ENCODE measurements at regions not wholly inside any gene's neighbourhood (a gene's known extent, or its start where the extent isn't known, plus 50 kb on each side); places are given as distances from the start of the nearest gene placed in this dataset.

DNA sequence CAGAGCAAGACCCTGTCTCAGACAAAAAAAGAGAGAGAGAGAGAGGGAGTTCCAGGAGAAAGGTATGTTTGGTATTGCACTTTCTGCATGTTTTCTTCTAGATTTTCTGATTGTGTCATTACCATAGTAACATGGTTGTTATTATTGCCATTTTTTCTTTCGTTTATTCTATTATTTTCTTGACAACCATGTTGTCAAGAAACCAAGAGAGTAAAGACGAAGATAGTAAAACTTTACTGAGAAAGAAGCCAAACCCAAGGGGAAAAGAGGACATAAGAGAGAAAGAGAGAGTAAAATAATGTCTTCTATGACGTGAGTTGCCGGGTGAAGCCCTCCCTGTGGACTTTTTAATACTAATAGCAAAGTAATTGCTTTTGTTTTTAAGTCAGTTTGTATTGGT, 1186.0 kb upstream of the SEL1L start:
- POLR2A ChIA-PET, result no interaction called here

DNA sequence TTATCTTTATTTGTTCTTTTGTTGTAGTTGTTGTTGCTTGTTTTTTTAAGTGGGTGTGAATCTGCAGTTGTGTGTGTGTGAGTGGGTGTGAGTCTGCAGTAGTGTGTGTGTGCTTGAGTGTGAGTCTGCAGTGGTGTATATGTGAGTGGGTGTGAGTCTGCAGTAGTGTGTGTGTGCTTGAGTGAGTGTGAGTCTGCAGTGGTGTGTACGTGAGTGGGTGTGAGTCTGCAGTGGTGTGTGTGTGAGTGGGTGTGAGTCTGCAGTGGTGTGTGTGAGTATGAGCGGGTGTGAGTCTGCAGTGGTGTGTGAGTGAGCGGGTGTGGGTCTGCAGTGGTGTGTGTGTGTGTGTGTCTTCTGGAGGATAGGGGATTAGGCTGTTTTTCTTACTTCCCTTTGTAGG, 1186.8 kb upstream of the SEL1L start:
- POLR2A ChIA-PET, result no interaction called here
- DNase-seq (ENCODE audit: low read depth, low spot score), result no peak
- Histone ChIP-seq H3K9me3 (ENCODE audit: control insufficient read depth, insufficient read depth, low read length) (peaks cover 5% of the 10 kb centered on the region; the same call in 1 of the 2 replicates), H3K27me3 (ENCODE audit: control insufficient read depth, insufficient read depth, low read length) (no peaks in the 10 kb centered on the region), H3K27ac (ENCODE audit: low read depth, low read length) (no peak overlapping the region), H3K4me3 (ENCODE audit: low read depth, low read length) (no peak overlapping the region)
- TF ChIP-seq, protein P1, sequence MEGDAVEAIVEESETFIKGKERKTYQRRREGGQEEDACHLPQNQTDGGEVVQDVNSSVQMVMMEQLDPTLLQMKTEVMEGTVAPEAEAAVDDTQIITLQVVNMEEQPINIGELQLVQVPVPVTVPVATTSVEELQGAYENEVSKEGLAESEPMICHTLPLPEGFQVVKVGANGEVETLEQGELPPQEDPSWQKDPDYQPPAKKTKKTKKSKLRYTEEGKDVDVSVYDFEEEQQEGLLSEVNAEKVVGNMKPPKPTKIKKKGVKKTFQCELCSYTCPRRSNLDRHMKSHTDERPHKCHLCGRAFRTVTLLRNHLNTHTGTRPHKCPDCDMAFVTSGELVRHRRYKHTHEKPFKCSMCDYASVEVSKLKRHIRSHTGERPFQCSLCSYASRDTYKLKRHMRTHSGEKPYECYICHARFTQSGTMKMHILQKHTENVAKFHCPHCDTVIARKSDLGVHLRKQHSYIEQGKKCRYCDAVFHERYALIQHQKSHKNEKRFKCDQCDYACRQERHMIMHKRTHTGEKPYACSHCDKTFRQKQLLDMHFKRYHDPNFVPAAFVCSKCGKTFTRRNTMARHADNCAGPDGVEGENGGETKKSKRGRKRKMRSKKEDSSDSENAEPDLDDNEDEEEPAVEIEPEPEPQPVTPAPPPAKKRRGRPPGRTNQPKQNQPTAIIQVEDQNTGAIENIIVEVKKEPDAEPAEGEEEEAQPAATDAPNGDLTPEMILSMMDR (IDR thresholded peaks at IDR 0.05; ENCODE audit: low read depth, low read length), result no peak
- CTCF ChIA-PET, result no interaction called here

More for the DNA sequence above, 1186.0 kb upstream of the SEL1L start:
- no peak overlapping the region for H3K4me3 ChIP-seq (ENCODE audit: low read depth, low read length)
- H3K27me3 ChIP-seq (ENCODE audit: control insufficient read depth, insufficient read depth, low read length), result no peaks in the 10 kb centered on the region
- H3K9me3 ChIP-seq (ENCODE audit: control insufficient read depth, insufficient read depth, low read length), result peaks cover under 1% of the 10 kb centered on the region; the same call in 1 of the 2 replicates
- TF ChIP-seq, protein P1 (IDR thresholded peaks at IDR 0.05; ENCODE audit: low read depth, low read length), result no peak
- no peak overlapping the region for H3K27ac ChIP-seq (ENCODE audit: low read depth, low read length)
- CTCF ChIA-PET, result no interaction called here
- DNase-seq (ENCODE audit: low read depth, low spot score), result no peak

DNA sequence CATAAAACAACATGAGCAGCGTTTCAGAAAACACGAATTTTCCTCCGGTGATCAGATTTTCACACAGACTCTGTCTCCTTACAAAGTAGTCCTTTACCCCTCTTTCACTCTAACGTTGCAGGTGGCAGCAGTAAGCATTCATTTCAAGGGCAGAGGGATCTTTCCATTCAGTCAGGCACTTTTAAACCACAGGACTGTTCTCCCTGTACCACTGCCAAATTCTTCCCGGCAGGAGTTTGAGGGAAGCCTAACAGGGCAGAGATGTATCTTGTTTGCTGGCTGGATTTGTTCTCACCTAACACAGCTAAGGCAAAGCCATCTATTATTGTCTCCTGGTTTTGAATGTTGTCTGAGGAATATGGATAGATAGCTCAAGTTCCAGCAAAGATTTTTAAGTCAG, 1187.3 kb upstream of the SEL1L start:
- no peak overlapping the region for H3K4me3 ChIP-seq (ENCODE audit: low read depth, low read length)
- POLR2A ChIA-PET, result no interaction called here
- CTCF ChIA-PET, result no interaction called here
- H3K27ac ChIP-seq (ENCODE audit: low read depth, low read length), result no peak overlapping the region
- no peak for DNase-seq (ENCODE audit: low read depth, low spot score)
- no peaks in the 10 kb centered on the region for H3K27me3 ChIP-seq (ENCODE audit: control insufficient read depth, insufficient read depth, low read length)
- TF ChIP-seq, protein P1 (IDR thresholded peaks at IDR 0.05; ENCODE audit: low read depth, low read length), result no peak
- peaks cover 5% of the 10 kb centered on the region; the same call in 1 of the 2 replicates for H3K9me3 ChIP-seq (ENCODE audit: control insufficient read depth, insufficient read depth, low read length)

DNA sequence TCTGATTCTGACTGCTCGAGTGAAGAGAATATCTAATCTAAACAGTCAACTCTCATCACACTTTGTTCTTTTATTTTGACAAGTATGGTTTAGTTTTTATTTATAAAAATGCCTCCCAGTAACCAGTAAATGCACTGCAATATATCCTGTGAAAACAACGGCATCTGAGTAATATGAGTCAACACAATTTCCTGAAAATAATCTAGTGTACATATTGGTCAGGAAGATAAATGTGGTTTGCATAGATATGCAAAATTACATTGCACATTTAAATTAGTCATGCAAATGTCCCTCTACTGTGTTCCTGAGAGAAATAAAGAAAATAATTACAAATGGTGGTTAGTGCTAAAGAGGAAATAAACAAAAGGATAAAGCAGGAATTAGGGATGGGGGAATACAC, 1190.7 kb upstream of the SEL1L start:
- H3K4me3 ChIP-seq (ENCODE audit: low read depth, low read length), result no peak overlapping the region
- CTCF ChIA-PET, result no interaction called here
- H3K9me3 ChIP-seq (ENCODE audit: control insufficient read depth, insufficient read depth, low read length), result peaks cover 5% of the 10 kb centered on the region; the same call in 1 of the 2 replicates
- H3K27me3 ChIP-seq (ENCODE audit: control insufficient read depth, insufficient read depth, low read length), result no peaks in the 10 kb centered on the region
- H3K27ac ChIP-seq (ENCODE audit: low read depth, low read length), result no peak overlapping the region
- POLR2A ChIA-PET, result no interaction called here
- no peak for DNase-seq (ENCODE audit: low read depth, low spot score)
- TF ChIP-seq, protein P1 (IDR thresholded peaks at IDR 0.05; ENCODE audit: low read depth, low read length), result no peak

DNA sequence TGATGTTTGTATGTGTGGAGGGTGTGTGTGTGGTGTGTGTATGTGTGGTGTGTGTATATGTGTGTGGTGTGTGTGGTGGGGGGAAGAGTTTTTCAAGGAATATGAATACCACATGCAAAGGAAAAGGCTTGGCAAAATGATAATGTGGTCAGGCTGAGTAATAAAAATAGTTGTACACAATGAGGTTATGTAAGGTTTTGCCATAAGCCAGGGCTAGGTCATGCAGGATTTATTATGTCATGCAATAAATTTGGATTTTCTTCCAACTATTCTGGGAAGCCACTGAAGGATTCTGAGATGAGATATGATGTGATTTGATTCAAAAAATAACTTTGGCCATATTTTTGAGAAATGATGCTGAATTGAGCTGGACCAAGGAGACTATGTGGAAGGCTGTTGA, 1191.6 kb upstream of the SEL1L start:
- Histone ChIP-seq H3K27me3 (ENCODE audit: control insufficient read depth, insufficient read depth, low read length) (no peaks in the 10 kb centered on the region), H3K9me3 (ENCODE audit: control insufficient read depth, insufficient read depth, low read length) (peaks cover 5% of the 10 kb centered on the region; the same call in 1 of the 2 replicates), H3K27ac (ENCODE audit: low read depth, low read length) (no peak overlapping the region), H3K4me3 (ENCODE audit: low read depth, low read length) (no peak overlapping the region)
- ChIA-PET CTCF (no interaction called here), POLR2A (no interaction called here)
- DNase-seq (ENCODE audit: low read depth, low spot score), result no peak
- TF ChIP-seq, protein P1 (IDR thresholded peaks at IDR 0.05; ENCODE audit: low read depth, low read length), result no peak
